ENCODE measurements at regions not wholly inside any gene's neighbourhood (a gene's known extent, or its start where the extent isn't known, plus 50 kb on each side); places are given as distances from the start of the nearest gene placed in this dataset.

DNA sequence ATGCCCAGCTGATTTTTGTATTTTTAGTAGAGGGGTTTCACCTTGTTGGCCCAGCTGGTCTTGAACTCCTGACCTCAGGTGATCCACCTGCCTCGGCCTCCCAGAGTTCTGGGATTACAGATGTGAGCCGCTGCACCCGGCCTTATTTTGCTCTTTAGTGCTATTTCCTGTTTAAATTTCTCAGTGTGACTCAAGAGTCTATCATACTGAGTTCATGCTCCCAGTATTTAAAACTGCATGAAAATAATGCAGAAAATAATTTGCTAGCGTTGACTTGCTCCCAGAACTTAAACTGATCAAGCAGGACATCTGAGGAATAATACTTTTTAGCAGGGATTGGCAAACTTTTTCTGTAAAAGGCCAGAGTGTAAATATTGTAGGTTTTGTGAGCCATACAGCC, 86.4 kb upstream of the C1orf21 start:
- TF ChIP-seq, protein P1, sequence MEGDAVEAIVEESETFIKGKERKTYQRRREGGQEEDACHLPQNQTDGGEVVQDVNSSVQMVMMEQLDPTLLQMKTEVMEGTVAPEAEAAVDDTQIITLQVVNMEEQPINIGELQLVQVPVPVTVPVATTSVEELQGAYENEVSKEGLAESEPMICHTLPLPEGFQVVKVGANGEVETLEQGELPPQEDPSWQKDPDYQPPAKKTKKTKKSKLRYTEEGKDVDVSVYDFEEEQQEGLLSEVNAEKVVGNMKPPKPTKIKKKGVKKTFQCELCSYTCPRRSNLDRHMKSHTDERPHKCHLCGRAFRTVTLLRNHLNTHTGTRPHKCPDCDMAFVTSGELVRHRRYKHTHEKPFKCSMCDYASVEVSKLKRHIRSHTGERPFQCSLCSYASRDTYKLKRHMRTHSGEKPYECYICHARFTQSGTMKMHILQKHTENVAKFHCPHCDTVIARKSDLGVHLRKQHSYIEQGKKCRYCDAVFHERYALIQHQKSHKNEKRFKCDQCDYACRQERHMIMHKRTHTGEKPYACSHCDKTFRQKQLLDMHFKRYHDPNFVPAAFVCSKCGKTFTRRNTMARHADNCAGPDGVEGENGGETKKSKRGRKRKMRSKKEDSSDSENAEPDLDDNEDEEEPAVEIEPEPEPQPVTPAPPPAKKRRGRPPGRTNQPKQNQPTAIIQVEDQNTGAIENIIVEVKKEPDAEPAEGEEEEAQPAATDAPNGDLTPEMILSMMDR (IDR thresholded peaks at IDR 0.05): no peak
- no peak for TF ChIP-seq POLR2A (IDR thresholded peaks at IDR 0.05)

Measured in thyroid gland (tissue), 4 donors.